ENCODE measurements at regions not wholly inside any gene's neighbourhood (a gene's known extent, or its start where the extent isn't known, plus 50 kb on each side); places are given as distances from the start of the nearest gene placed in this dataset.

GRCh38 chr9:84511651-84512050, 157.9 kb upstream of the NTRK2 start:
- no peaks in the 10 kb centered on the region for H3K36me3 ChIP-seq (ENCODE audit: control insufficient read depth, insufficient read depth, low read length)
- intact Hi-C loops (cut with micrococcal nuclease), result no loop called here
- TF ChIP-seq, protein P1, sequence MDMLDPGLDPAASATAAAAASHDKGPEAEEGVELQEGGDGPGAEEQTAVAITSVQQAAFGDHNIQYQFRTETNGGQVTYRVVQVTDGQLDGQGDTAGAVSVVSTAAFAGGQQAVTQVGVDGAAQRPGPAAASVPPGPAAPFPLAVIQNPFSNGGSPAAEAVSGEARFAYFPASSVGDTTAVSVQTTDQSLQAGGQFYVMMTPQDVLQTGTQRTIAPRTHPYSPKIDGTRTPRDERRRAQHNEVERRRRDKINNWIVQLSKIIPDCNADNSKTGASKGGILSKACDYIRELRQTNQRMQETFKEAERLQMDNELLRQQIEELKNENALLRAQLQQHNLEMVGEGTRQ (IDR thresholded peaks at IDR 0.05; ENCODE audit: low read depth, low read length), result no peak
- no peak for TF ChIP-seq POLR2A (IDR thresholded peaks at IDR 0.05; ENCODE audit: low read depth, low read length)
- no peak for TF ChIP-seq SMC3 (IDR thresholded peaks at IDR 0.05; ENCODE audit: low read depth, low read length)
- no peak for TF ChIP-seq MAFK (IDR thresholded peaks at IDR 0.05; ENCODE audit: low read depth, low read length)
- no peak for TF ChIP-seq MAZ (IDR thresholded peaks at IDR 0.05; ENCODE audit: borderline replicate concordance, low read depth, low read length)
- no peak for TF ChIP-seq NFE2L2 (IDR thresholded peaks at IDR 0.05; ENCODE audit: low read depth, low read length)
- TF ChIP-seq RFX5 (IDR thresholded peaks at IDR 0.05; ENCODE audit: low read depth, low read length), result no peak
- ATAC-seq (ENCODE audit: low read depth) (no peak), DNase-seq (no peak)
- no peaks in the 10 kb centered on the region for H3K27me3 ChIP-seq (ENCODE audit: control insufficient read depth, insufficient read depth, low read length)
- no peaks in the 10 kb centered on the region for H3K9me1 ChIP-seq (ENCODE audit: insufficient read depth, low read length)
- no peak overlapping the region for H3K4me2 ChIP-seq (ENCODE audit: low read depth, low read length)
- H2AFZ ChIP-seq (replicated peaks; ENCODE audit: low read length, poor library complexity), result no peak overlapping the region
- no peak overlapping the region for H3K14ac ChIP-seq (replicated peaks; ENCODE audit: low read depth, low read length)
- no peak overlapping the region for H2BK5ac ChIP-seq (ENCODE audit: low read depth, low read length, poor library complexity, severe bottlenecking)
- H4K8ac ChIP-seq (ENCODE audit: low read depth in 2 of 2, low read length in 2 of 2), result no peak overlapping the region
- H3K23ac ChIP-seq (ENCODE audit: low read depth, low read length), result no peak overlapping the region
- in situ Hi-C loops (cut with MboI; ENCODE audit: low sequenced_read_pairs), result no loop called here
- H4K20me1 ChIP-seq (ENCODE audit: insufficient read depth, low read length), result no peaks in the 10 kb centered on the region
- no peaks in the 10 kb centered on the region for H3K79me1 ChIP-seq (ENCODE audit: low read depth in 1 of 2, low read length in 2 of 2)
- dilution Hi-C loops (cut with HindIII; ENCODE audit: low sequenced_read_pairs, unreplicated experiment), result no loop called here
- H2AK9ac ChIP-seq (replicated peaks; ENCODE audit: low read depth, low read length, poor library complexity), result no peak overlapping the region
- H3K18ac ChIP-seq (ENCODE audit: low read depth, low read length), result no peak overlapping the region
- no peak overlapping the region for H3K4me3 ChIP-seq (ENCODE audit: insufficient read depth, low read depth, low read length)
- no peak overlapping the region for H3K9ac ChIP-seq (ENCODE audit: low read depth, low read length)
- peaks cover 1% of the 10 kb centered on the region; the same call in 1 of the 2 replicates for H3K9me3 ChIP-seq (ENCODE audit: control insufficient read depth, insufficient read depth, low read length)
- H2AK5ac ChIP-seq (ENCODE audit: low read depth, low read length), result no peak overlapping the region
- no peak overlapping the region for H3K56ac ChIP-seq (ENCODE audit: extremely low read depth, insufficient read depth, low read length)
- no peak overlapping the region for H4K5ac ChIP-seq (ENCODE audit: low read depth, low read length)
- no peak overlapping the region for H2BK120ac ChIP-seq (ENCODE audit: low read depth, low read length)
- H3K27ac ChIP-seq (ENCODE audit: insufficient read depth, low read length), result no peak overlapping the region
- CTCF ChIA-PET, result interaction anchor here (0.7 kb wide), 1 partner anchor 757 kb away, joined by 3 read pairs; no protein-coding TSS in a partner anchor
- H2BK15ac ChIP-seq (ENCODE audit: low read depth, low read length), result no peak overlapping the region
- H4K91ac ChIP-seq (ENCODE audit: insufficient read depth, low read depth, low read length), result no peak overlapping the region
- no TSS peak for BruUV-seq (replicated peaks)
- POLR2A ChIA-PET (ENCODE audit: unreplicated experiment), result no interaction called here
- no peak overlapping the region for H3K4ac ChIP-seq (ENCODE audit: low read depth, low read length)
- no peak overlapping the region for H2BK20ac ChIP-seq (ENCODE audit: low read depth, low read length)
- WGBS, 2 experiments (ENCODE audit: extremely low coverage in 2 of 2, insufficient read length in 1 of 2), result no CpG with 5 or more reads among the region's 2 CpGs
- no peaks in the 10 kb centered on the region for H3K4me1 ChIP-seq (ENCODE audit: control insufficient read depth, insufficient read depth, low read length)

Measured in IMR-90 (cell line).